Stimulated activated CD4-positive, alpha-beta T cell treated with anti-CD3 and anti-CD28 coated beads, Interleukin-4, amount 100 ng/mL, for 1 hour (primary cell): ENCODE measurements at regions not wholly inside any gene's neighbourhood (a gene's known extent, or its start where the extent isn't known, plus 50 kb on each side); places are given as distances from the start of the nearest gene placed in this dataset.
"Not testable (repeated sequence)": the region's sequence is repeated elsewhere in the genome, so short reads cannot be mapped to it uniquely, and the experiment has no call there.

Experiments
- DNase-seq: peaks from one replicate; pipeline ENCODE4 v3.0.0-alpha.2; 2020

GRCh38 chr12:61137677-61138414, 1122.4 kb upstream of the USP15 start:
- no peak for DNase-seq

DNA sequence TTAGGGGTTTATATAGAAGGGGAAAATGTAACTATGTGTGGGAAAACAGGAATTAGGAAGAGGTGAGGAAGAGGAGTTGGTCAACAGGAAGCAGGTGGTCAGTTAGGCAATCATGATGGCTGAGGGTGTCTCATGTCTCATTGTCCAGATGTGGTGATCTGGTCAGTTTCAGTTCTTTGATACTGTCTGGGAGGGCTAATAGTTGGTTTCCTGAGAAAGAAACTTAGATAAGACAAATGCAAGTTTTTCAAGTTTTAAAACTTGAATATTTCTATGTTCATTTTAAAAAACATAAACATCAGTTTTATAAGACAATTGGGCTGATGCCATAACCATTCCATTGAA, 1121.8 kb upstream of the USP15 start:
- no peak for DNase-seq

DNA sequence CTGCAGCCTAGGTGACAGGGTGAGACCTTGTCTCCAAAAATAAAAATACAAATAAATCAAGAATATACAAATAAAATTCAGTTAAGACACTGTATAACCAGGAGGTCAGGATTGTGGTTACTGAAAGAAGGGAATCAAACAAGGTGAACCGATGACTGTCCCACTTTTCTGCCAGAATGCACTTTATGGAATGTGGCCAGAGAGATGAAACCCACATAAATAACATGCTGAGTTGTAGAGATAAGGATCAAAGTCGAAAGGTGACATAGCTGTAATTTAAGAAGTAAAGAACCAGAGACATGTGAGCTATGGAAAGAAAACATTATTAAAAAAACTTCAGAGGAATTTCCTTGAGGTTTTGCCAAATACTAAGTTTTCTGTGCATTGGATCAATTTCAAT, 1098.2 kb upstream of the USP15 start:
- no peak for DNase-seq

- no peak for DNase-seq
Measured at GRCh38 chr12:61188801-61189595, 1071.2 kb upstream of the USP15 start.

- DNase-seq = no peak
Measured at GRCh38 chr12:61213646-61214045, 1046.6 kb upstream of the USP15 start.

DNA sequence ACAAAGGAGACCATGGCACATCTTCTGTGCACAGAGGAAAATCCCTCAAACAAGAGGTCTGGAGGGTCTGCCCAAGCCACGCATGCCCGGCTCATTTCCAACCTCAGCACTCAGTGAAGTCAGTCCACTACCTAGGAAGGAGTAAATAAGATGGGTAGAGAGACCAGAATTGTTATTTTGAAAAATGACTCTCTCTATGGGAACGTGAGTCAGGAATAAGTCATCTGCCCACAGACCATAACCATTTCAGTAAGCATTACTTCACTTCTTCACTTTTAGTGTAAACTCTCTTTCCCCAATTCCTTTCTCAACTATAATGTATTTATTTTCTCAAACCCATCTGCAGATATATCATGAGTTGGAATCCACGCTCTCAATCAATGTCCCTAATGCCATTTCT, 1039.9 kb upstream of the USP15 start:
- DNase-seq = no peak

- no peak for DNase-seq
Measured at GRCh38 chr12:61232040-61232439, 1028.2 kb upstream of the USP15 start.

- no peak for DNase-seq
Measured at GRCh38 chr12:61250303-61250702, 1009.9 kb upstream of the USP15 start.

- DNase-seq = no peak
Measured at GRCh38 chr12:61251076-61251475, 1009.1 kb upstream of the USP15 start.

DNA sequence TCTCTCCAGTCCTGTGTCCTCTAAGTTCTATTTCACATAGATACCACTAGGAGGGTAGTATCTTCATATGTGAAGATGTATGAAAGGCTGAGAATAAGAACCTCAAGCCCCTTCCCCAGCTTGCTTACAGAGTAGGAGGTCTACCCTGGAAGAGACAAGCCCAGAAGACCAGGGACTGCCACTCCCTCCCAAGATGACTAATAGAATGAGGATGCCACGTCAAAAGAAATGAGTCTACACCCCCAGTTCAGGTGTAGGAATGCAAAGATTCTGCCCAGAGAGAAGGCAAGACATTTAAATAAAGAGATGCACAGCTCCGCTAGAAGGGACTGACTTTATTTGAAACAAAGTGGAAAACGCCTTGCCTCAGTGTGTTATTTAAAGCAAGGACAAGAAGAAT, 1006.0 kb upstream of the USP15 start:
- DNase-seq = no peak

DNA sequence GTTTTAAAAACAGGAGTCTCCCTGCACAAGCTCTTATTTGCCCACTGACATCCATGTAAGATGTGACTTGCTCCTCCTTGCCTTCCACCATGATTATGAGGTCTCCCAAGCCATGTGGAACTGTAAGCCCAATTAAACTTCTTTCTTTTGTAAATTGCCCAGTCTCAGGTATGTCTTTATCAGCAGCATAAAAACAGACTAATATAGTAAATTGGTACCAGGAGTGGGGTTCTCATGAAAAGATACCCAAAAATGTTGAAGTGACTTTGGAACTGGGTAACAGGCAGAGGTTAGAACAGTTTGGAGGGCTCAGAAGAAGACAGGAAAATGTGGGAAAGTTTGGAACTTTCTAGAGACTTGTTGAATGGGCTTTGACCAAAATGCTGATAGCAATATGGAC, 995.9 kb upstream of the USP15 start:
- not testable (repeated sequence) for DNase-seq

- DNase-seq = no peak
Measured at GRCh38 chr12:61267474-61267873, 992.7 kb upstream of the USP15 start.

- DNase-seq = no peak
Measured at GRCh38 chr12:61272441-61272840, 987.8 kb upstream of the USP15 start.

GRCh38 chr12:61282790-61283575, 977.2 kb upstream of the USP15 start:
- no peak for DNase-seq

GRCh38 chr12:61290473-61290872, 969.7 kb upstream of the USP15 start:
- DNase-seq = no peak

DNA sequence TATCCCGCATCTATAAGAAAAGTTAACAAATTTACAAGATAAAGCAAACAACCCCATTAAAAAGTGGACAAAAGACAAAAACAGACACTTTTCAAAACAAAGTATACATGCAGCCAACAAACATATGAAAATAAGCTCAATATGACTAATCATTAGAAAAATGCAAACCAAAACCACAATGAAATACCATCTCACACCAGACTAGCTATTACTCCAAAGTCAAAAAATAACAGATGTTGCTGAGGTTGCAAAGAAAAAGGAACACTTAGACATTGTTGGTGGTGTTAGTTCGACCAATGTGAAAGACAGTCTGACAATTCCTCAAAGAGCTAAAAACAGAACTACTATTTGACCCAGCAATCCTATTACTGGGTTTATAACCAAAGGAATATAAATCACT, 968.6 kb upstream of the USP15 start:
- DNase-seq = no peak

DNA sequence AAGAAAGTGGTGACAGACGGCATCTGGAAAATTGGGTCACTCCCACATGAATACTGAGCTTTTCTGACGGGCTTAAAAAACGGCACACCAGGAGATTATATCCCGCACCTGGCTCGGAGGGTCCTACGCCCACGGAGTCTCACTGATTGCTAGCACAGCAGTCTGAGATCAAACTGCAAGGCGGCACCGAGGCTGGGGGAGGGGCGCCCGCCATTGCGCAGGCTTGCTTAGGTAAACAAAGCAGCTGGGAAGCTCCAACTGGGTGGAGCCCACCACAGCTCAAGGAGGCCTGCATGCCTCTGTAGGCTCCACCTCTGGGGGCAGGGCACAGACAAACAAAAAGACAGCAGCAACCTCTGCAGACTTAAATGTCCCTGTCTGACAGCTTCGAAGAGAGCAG, 966.2 kb upstream of the USP15 start:
- DNase-seq = not testable (repeated sequence)

GRCh38 chr12:61301817-61302216, 958.4 kb upstream of the USP15 start:
- no peak for DNase-seq

- no peak for DNase-seq
Measured at GRCh38 chr12:61302282-61302681, 957.9 kb upstream of the USP15 start.

DNA sequence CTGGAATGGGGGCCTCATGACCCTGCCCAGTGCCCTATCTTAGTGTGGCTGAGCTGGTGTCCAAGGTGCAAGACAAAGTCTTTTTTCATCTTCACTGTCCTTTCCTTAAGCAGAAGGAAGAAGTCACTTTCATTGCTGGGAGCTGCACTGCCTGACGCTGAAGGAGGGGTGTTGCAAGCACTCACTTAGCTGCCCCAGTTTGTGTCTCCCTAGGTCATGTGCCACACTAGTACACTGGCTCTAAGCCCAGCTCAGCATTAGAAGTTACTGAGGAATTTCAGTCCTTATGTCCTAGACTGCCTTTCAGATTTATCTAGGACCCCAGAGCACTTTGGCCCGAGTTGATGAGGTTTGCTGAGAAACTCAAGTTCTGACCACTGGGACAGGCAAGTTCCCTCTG, 952.0 kb upstream of the USP15 start:
- DNase-seq = no peak

DNA sequence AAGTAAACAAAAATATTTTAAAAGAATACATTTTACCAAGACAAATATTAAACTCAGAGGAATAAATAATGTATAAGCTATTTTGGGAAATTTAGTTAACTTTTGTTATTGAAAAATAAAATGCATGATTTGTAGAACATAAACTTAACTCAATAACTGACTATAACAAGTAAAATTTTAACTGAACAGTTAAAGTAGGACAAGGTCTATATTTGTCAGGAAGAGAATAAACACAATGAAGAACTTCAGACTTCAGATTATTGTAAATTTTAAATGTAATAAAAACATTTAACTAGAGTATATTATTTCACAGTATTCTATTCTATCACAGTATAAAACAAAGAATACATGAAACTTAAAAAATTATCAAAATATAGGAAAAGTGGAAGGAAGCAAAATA, 948.8 kb upstream of the USP15 start:
- DNase-seq = no peak

DNA sequence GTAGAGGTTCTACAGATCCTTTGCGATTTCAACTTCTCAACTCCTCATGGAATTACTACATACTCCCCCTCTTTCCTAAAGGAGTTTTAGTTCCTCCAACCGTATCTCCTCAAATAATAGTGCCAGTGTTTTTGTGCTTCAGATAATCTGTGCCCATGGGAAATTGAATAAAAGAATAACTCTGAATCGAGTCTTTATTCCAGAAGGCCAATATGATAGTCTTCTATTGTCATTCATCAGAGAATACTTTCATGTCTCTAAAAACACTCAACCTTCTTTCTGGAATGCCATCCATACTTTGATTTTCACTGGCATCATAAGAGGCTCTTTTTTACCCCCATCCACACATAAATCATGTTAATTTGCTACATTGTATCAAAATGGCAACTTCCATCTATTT, 911.3 kb upstream of the USP15 start:
- no peak for DNase-seq

GRCh38 chr12:61355105-61355504, 905.1 kb upstream of the USP15 start:
- DNase-seq = no peak

GRCh38 chr12:61356485-61356884, 903.7 kb upstream of the USP15 start:
- no peak for DNase-seq
